Retina (tissue), 1 donor: ENCODE measurements at regions not wholly inside any gene's neighbourhood (a gene's known extent, or its start where the extent isn't known, plus 50 kb on each side); places are given as distances from the start of the nearest gene placed in this dataset.
A peak's percentile ranks its signal among the peaks of the same experiment; 100 is the strongest.
"Not testable (repeated sequence)": the region's sequence is repeated elsewhere in the genome, so short reads cannot be mapped to it uniquely, and the experiment has no call there.

Experiments
- DNase-seq: peaks from one replicate; pipeline ENCODE4 v3.0.0-alpha.2; 2016

- no peak for DNase-seq
These were observed 713.5 kb downstream of the RFPL4B start for GRCh38 chr6:113060664-113061063.

DNA sequence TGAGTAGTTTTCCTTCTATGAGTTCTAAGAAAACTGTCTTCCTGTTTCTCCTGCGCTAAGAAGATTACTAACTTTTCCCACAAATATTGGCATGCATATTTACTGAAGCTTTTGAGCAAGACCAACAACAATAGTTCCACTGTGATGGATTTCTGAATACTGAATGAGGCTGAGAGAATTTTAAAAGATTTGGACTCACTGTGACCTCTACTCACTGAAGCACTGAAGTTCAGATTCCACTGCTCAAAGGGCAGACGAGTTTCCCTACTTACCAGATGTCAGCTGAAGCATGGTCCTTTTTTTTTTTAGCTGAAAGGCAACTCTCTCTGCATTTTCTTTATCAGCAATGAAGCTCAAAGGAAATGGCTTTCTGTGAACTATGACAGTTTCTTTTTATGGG lies 718.5 kb downstream of the RFPL4B start:
- DNase-seq: peak; percentile 20

DNA sequence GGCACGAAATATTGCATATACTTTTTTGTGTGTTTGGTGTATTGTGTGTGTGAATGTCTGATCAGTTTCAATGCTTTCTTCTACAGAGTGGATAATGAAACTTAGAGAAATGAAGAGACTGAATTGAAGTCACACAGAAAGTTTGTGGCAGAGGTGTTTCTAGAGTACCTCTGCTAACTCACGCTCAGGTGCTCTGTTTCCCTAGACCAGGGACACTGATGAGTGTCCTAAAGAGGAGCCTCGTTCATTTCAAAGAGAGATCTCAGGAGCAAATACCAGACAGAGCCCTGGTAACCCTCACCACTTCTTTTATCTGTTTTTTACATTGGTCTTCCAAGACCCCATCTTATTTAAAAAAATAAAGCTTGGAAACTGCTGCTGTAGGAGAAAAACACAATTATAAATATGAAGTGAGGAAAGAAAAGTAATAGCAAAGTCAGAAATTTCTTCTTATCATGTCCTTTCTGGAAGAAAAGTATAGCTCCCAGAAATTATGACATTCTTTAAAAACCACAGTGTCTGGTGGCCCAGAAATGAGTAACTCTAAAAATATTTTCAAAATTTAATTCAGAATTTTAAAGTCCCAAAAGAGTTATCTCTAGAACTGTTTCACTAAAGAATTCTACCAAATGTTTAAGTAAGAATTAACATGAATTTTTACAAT lies 720.6 kb downstream of the RFPL4B start:
- no peak for DNase-seq

GRCh38 chr6:113068570-113068969 lies 721.4 kb downstream of the RFPL4B start:
- no peak for DNase-seq

DNA sequence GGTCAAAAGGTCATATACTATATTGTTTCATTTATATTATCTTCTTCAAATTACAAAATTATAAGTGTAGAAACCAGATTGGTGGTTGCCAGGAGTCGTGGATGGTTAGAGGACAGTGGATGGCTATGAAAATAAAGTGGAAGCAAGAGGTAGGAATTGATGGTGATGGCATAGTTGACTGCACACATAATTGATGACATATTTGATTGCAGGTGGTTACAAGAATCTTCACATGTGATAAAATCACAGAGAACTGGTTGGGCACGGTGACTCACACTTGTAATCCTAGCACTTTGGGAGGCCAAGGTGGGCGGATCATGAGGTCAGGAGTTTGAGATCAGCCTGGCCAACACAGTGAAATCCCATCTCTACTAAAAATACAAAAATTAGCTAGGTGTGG lies 723.6 kb downstream of the RFPL4B start:
- DNase-seq: not testable (repeated sequence)

DNA sequence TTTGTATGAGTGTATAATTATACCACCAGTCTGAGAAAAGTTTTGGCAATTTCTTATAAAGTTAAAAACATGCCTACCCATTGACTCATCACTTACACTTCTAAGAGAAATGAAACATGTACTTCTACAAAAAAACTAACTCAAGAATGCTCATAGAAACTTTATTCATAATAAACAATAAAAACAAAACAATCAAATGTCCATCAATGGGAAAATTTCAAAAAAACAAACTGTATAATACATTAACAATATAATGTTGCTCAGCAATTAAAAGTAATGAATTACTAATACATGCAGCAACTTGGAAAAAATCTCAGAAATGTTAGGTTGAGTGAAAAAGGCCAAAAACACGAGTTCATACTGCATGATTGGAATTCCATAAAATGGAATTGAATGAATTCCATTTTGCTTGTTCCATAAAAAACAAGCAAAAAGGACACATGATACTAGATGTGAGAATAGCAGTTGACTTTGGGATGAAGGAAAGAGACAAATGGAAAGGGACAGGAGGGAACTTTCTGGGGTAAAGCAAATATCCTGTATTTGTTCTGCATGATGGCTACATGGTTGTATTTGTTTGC lies 726.6 kb downstream of the RFPL4B start:
- DNase-seq: no peak

GRCh38 chr6:113076116-113076515 lies 729.0 kb downstream of the RFPL4B start:
- DNase-seq: no peak

DNA sequence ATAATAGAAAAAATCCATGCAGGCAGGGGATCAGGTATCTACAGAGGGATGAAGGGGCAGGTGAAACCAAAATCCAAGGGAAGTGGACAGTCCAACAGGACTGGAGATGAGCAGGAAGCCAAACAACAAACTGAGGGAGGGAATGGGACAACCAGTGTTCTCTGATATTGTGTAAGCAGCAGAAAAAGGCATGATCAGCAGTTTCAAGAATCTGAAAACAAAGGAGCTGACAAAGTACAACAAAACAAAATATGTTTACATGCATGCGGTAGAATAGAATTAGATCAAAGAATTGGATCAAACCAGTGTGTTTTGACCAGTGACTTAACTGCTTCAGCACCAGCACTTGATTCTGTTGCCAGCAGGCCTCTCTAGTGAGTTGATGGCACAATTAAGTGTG lies 729.7 kb downstream of the RFPL4B start:
- DNase-seq: no peak

DNA sequence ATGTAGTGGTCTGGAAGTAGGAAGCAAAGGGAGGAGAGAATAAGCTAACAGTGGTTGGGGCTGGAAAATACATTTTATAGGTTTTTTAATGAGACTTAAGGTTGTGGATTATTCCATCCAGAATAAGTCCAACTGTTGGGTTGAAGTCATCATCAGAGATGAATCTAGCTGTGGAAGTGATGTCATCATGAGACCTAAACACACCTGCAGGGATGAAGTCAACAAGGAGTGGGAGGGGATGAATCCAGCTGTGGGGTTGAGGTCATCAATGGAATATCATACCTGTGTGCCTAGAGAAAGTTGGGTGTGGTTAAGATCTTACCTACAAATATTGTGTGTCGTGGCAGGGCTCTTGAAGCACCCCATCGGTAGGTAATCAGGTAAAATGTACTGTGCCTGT lies 730.7 kb downstream of the RFPL4B start:
- DNase-seq: no peak

DNA sequence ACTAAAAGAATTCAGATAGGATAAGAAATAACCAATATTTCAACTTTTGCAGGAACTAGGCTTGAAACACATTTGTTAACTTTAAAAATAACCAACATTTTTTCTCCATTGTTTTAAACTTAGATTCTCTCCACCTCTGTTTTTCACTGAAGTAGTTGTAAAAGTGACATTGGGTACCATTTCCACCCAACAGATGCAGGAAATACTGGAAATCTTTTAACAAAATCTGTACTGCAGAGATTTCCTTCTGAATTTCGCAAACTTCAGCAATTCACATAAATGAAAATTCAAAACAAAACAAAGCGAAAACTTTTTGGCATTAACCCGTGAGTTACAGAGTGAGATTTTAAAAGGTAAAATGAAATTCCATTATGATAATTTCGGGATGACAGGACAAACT lies 731.7 kb downstream of the RFPL4B start:
- DNase-seq: no peak

DNA sequence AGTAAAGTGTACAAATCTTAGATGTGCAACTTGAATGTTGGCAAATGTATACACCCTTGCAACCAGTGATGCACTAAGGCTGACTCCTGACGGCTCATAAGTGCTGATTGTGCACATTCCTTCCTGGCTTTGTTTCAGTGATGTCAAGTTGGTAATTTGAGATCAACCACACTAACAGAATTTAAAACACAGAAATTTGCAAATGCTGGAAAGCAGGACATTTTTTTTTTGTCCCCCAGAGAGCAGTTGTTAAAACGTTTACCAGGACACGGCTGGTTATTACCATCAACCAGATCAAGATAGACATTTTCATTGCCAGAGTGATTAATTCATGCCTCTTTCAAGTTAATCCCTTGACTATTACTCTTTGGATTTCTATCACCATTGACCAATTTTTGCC lies 735.6 kb downstream of the RFPL4B start:
- no peak for DNase-seq

GRCh38 chr6:113083947-113084346 lies 736.8 kb downstream of the RFPL4B start:
- DNase-seq: no peak

DNA sequence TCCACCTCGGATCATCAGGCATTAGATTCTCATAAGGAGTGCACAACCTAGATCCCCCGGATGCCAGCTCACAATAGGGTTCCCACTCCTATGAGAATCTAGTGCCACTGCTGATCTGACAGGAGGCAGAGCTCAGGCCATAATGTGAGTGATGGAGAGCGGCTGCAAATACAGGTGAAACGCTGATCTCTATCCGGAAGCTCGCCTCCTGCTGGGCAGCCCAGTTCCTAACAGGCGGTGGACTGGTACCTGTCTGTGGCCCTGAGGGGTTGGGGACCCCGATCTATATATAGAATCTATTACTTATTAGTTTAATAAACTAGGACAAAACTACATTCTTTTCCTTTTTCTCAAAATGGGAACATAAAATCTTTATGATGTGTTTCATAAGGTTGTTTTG lies 741.9 kb downstream of the RFPL4B start:
- no peak for DNase-seq

DNA sequence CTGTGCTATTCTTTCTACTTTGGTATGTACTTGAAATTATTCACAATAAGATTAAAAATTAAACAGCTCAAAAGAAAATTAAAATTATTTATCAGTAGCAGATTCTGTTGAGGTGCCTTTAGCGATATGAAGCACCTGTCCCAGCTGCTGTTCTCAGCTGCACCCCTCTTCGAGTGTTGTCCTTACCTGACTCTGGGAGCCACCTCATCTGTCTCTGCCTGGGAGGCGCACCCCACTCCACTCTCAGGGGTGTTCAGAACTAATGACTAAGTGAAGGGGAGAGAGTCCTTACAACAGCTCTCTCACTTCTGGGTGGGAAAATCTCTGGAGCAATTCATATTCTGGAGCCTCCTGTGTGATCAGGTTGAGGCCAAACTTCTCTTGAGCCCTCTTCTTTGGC lies 745.7 kb downstream of the RFPL4B start:
- DNase-seq: no peak

GRCh38 chr6:113094779-113095178 lies 747.6 kb downstream of the RFPL4B start:
- no peak for DNase-seq

DNA sequence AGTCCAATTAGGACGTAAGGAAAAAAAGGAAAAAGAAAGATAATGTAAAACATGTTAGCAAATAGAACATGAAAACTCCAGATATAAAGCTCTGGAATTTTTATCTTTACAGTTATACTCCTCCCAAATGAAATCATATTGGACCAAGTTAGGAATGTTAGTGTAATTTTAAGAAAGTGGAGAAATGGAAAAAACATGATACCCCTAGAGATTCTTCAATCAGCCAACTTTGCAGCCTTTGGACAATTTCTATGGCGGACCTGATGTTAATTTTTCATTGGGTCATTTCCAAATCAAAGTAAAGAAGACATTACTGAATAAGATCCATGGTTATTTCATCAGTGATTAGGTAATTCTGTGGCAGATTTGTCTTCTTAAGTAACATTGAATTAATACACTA lies 748.7 kb downstream of the RFPL4B start:
- DNase-seq: no peak

- no peak for DNase-seq
These were observed 754.4 kb upstream of the MARCKS start for GRCh38 chr6:113102761-113103160.

- no peak for DNase-seq
These were observed 753.3 kb upstream of the MARCKS start for GRCh38 chr6:113103634-113104361.

DNA sequence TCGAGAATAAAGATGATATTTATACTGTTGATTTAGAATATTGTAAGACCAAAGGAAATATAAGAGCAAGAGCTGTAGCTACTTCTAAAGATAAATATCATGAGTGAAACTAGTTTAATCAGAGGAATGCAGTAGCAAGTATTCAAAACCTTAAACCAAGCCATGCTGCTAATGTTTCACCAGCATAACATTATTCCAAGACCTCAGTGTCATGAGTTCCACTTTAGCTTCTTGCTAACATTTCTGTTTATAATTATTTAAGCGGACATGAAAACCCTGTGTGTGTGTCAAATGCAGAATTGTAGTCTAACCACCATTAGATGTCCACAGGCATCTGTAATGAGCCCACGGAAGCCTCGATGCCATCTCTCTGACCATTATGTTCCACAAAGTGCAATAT lies 752.6 kb upstream of the MARCKS start:
- no peak for DNase-seq

DNA sequence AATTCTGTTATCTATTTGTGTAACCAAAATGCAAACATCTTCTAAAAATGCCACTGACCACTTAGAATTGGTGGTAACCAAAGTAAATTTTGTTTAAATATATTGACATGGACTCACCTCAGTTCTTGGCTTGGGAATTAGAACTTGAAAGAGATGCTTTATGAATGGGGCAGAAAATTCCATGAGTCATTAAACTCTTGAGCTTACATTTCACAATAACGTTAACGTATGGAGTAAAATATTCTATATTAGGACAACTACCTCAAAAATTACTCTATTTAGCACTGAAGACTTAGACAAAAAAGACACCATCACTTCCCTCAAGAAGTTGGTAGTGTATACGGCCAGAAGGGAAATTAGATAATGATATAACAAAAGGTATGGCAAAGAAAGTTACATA lies 752.2 kb upstream of the MARCKS start:
- no peak for DNase-seq

DNA sequence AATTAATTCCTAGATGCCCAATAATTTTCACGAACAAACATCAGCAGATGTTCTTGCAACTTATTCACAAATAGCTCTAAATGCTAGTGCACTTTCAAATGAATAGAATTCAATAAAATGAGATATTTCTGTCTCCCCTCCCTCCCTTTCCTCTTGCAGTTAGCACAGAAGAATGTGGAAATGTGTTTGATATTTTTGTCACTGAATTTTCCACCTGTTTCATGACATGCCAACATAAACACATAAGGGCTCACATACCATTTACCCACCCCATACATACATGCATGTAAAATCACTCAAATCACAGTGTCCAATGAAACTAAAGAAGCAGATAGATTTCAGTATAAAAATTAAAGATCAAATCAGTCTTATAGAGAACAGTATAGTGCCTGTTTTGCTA lies 746.9 kb upstream of the MARCKS start:
- DNase-seq: no peak

DNA sequence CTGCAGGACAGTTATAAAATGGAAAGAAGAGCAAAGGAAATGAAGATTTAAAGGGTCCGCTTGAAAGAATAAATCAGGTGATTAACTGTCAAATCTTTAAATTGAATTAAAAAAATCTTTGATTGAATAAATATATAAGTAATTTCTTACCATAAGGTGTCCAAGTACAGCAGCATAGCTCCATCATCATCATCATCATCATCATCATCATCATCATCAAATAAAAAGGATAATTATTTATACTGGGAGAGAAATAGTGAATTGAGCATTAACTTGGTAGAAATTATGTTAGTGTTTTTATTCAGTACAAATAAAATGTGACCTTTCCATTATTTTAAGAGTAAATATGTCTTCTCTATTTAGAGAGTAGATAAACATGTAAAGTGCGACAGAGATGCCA lies 745.6 kb upstream of the MARCKS start:
- DNase-seq: no peak

- no peak for DNase-seq
These were observed 745.1 kb upstream of the MARCKS start for GRCh38 chr6:113112086-113112485.

GRCh38 chr6:113115196-113115595 lies 741.9 kb upstream of the MARCKS start:
- DNase-seq: no peak

DNA sequence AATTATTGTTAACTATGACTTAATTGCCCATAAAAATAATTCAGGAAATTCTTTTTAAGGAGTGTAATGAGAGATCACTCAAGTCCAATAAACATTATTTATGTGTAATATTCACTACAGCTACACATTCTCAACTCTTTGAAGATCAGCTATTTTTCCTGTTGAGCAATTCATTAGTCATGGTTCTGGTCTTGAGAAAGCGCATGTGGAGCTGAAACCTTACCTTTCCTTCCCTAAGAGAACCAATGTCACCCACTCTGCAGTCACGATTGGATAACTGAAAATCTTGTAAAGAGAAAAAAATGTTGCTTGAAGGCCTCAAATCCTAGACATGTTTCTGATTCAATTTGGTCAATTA lies 736.9 kb upstream of the MARCKS start:
- no peak for DNase-seq
